ENCODE measurements at regions not wholly inside any gene's neighbourhood (a gene's known extent, or its start where the extent isn't known, plus 50 kb on each side); places are given as distances from the start of the nearest gene placed in this dataset.

- TF ChIP-seq CTCF (IDR thresholded peaks at IDR 0.05), result peak; percentile 23 to 71 (median 42)
- TF ChIP-seq POLR2A (IDR thresholded peaks at IDR 0.05), result no peak
Observed at GRCh38 chr12:89949457-89950195, 241.0 kb upstream of the ATP2B1 start.

Measured in transverse colon (tissue), 3 donors.